K562 (cell line): ENCODE measurements at regions not wholly inside any gene's neighbourhood (a gene's known extent, or its start where the extent isn't known, plus 50 kb on each side); places are given as distances from the start of the nearest gene placed in this dataset.

Source experiments
- ILF3 ChIP-seq: fragments of 450-650 bp; IDR thresholded peaks from 2 replicates; pipeline ENCODE4 v1.6.1; 2018; ENCODE audit warnings: antibody characterized with exemption, mild to moderate bottlenecking, moderate library complexity, borderline replicate concordance
- ZNF280A ChIP-seq: fragments of 450-650 bp; IDR thresholded peaks from 2 replicates; pipeline ENCODE4 v1.6.1; 2018; ENCODE audit warnings: mild to moderate bottlenecking, low read depth; ENCODE audit not compliant: partially characterized antibody

GRCh38 chr10:36700123-36700522 lies 425.3 kb upstream of the ANKRD30A start:
- TF ChIP-seq ZNF280A (no peak), ILF3 (no peak)
